Fibroblast of mammary gland (primary cell): ENCODE measurements at regions not wholly inside any gene's neighbourhood (a gene's known extent, or its start where the extent isn't known, plus 50 kb on each side); places are given as distances from the start of the nearest gene placed in this dataset.

Experiments used
- DNase-seq: peaks from one replicate; pipeline ENCODE4 v3.0.0-alpha.2; 2010; ENCODE audit warnings: low read depth
- H3K4me3 ChIP-seq: 2 replicates; pipeline ENCODE4 v1.5.1; 2011; ENCODE audit warnings: low read depth, mild to moderate bottlenecking, low read length, moderate library complexity; ENCODE audit not compliant: control insufficient read depth
- TF ChIP-seq, protein P1 (sequence below): conservative IDR thresholded peaks from 2 replicates; pipeline ENCODE4 v1.5.1; 2011; ENCODE audit warnings: low read depth, low read length, inconsistent platforms; ENCODE audit not compliant: control insufficient read depth, insufficient read depth

DNA sequence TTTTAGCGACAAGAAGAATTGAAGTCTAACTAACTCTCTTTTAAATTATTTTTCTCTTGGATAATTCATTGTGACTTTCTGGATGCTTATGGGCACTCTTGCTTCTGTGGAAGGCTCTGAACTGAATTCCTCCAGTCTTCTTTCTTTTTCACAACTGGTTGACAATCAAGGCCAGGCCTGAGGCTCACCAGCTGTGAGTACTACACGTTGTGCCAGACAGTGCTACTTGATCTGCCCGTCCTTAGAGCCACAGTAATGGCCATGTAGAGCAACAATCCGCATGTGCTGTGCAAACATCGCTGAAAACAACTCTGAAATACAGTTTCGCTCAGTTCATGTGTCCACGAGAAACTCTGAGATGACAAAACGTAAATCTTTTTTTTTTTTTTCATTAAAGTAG is 1336.3 kb upstream of the AGA start:
- H3K4me3 ChIP-seq = no peak overlapping the region
- DNase-seq = no peak
- TF ChIP-seq, protein P1, sequence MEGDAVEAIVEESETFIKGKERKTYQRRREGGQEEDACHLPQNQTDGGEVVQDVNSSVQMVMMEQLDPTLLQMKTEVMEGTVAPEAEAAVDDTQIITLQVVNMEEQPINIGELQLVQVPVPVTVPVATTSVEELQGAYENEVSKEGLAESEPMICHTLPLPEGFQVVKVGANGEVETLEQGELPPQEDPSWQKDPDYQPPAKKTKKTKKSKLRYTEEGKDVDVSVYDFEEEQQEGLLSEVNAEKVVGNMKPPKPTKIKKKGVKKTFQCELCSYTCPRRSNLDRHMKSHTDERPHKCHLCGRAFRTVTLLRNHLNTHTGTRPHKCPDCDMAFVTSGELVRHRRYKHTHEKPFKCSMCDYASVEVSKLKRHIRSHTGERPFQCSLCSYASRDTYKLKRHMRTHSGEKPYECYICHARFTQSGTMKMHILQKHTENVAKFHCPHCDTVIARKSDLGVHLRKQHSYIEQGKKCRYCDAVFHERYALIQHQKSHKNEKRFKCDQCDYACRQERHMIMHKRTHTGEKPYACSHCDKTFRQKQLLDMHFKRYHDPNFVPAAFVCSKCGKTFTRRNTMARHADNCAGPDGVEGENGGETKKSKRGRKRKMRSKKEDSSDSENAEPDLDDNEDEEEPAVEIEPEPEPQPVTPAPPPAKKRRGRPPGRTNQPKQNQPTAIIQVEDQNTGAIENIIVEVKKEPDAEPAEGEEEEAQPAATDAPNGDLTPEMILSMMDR = no peak

DNA sequence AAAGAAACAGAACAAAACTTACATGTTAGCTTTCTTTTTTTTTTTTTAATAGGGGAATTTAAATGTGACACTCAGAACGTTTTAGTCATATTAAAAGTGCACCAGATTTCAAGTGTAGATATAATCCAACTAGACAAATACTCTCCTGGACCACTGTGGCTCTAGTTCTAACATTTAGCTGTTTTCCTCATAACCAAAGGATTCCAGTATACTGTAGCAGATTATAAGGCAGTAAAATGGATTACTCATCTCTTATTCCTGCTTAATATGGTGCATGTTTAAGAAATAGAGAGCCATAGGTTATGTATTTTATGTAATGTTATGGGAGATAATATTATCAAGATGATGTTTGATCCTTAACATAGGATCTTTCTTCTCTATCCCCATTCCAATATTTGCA is 1339.5 kb upstream of the AGA start:
- no peak overlapping the region for H3K4me3 ChIP-seq
- TF ChIP-seq, protein P1 = no peak
- DNase-seq = no peak

DNA sequence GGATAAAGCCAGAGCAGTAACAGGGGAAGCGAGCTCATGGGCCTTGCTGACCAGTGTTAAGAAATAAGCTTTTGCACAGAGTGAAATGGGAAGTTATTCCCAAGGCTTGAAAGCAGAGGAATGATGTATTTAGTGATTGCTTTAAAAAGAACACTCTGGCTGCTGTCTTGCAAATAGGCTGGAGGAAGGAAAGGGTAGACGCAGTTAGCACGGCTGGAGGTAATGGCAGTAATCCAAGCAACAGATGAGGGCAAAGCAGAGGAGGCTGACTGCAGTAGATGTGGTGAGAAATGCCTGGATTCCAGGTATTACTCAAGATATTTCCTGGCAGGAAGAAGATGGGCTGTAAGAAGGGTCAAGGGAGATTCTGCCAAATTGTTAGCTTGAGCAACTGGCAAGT is 1342.3 kb upstream of the AGA start:
- TF ChIP-seq, protein P1 = no peak
- H3K4me3 ChIP-seq = no peak overlapping the region
- no peak for DNase-seq

DNA sequence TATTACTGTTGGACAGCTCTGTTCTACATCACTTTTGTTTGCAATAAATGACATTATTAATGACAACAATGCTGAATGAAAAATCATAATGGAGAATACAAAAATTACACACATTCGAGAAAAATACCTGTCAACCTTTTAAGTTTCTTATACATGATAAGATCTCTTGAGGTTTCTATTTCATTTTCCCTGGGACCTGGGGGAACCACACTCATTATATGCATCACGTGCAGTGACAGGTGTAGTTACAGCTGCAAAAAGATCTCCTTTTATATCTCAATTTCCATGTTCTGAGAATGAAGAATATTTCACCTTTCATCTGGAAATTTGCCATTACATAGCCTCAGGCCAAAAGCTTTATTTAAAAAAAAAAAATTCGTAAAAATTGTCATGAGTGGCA is 1347.0 kb upstream of the AGA start:
- H3K4me3 ChIP-seq = no peak overlapping the region
- no peak for DNase-seq
- TF ChIP-seq, protein P1 = no peak

DNA sequence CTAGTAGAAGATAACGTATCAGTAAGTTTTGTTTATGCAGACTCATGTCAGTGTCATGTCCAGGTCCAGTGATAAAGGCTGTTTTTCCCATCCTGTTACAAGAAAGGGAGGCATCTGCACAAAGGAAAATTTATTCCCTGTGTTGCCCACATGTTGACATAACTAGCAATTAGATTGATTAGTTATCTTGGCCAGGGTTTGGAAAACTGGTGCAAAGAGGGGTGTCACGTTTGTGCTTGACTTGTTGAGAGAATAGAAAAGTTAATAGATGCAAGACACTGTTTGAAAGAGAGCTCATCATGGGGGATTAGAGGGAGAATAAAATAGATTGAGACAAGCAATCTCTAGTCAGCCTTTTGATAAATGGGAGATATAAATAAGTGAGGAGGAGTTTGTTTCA is 1357.0 kb upstream of the AGA start:
- no peak overlapping the region for H3K4me3 ChIP-seq
- TF ChIP-seq, protein P1 = no peak
- DNase-seq = no peak

DNA sequence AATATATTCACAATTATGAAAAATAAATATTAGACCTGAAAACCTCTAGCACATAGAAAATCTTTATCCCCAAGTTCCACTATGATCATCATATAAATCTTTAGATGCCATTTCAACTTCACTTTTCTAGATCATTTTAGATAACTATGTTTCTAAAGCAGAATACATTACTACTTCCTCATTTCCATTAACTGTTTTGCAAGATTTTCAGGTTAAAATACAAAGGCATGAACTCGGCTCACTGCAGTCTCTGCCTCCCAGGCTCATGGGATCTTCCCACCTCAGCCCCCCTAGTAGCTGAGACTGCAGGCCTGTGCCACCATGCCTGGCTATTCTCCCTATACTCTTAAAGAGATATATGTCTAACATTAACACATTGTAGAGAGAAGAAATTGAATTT is 1365.9 kb upstream of the AGA start:
- TF ChIP-seq, protein P1 = no peak

DNA sequence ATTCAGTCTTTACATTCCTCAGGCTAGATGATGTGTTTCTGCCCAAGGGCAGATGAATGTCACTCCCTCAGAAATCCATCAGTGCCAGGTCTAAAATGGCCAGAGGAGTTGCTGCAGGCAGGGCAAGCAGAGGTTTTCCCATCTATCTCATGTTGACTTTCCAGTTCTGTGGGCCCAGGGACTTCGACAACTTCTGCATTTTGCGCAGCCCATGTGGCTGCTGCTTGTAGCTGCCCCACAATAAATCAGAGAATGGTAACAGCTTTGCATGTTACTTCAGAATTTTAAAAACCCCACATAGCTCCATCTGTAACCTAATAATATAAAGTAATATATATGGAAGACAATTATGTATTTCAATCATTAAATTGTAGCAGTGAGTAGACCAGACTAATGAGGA is 1367.7 kb upstream of the AGA start:
- DNase-seq = no peak
- TF ChIP-seq, protein P1 = no peak
- no peak overlapping the region for H3K4me3 ChIP-seq

More for the DNA sequence above, 1365.9 kb upstream of the AGA start:
- H3K4me3 ChIP-seq = no peak overlapping the region
- no peak for DNase-seq
